IMR-90 (cell line): ENCODE measurements at regions not wholly inside any gene's neighbourhood (a gene's known extent, or its start where the extent isn't known, plus 50 kb on each side); places are given as distances from the start of the nearest gene placed in this dataset.

ENCODE experiments used
- BHLHE40 ChIP-seq: fragments of 150-350 bp; IDR thresholded peaks from 2 replicates; pipeline ENCODE4 v1.6.1; 2016; ENCODE audit warnings: mild to moderate bottlenecking, low read depth, low read length
- CHD1 ChIP-seq: IDR thresholded peaks from 2 replicates; pipeline ENCODE4 v1.6.1; 2012; ENCODE audit warnings: low read depth, low read length, improper control_type of control experiment
- FOS ChIP-seq: fragments of 150-350 bp; IDR thresholded peaks from 2 replicates; pipeline ENCODE4 v1.6.1; 2016; ENCODE audit warnings: low read depth, low read length
- MAFK ChIP-seq: IDR thresholded peaks from 2 replicates; pipeline ENCODE4 v1.6.1; 2012; ENCODE audit warnings: low read depth, low read length, improper control_type of control experiment
- MAZ ChIP-seq: IDR thresholded peaks from 2 replicates; pipeline ENCODE4 v1.6.1; 2012; ENCODE audit warnings: low read depth, mild to moderate bottlenecking, low read length, improper control_type of control experiment, moderate library complexity, borderline replicate concordance
- MXI1 ChIP-seq: IDR thresholded peaks from 2 replicates; pipeline ENCODE4 v1.6.1; 2012; ENCODE audit warnings: low read depth, mild to moderate bottlenecking, low read length, moderate library complexity, borderline replicate concordance
- POLR2A ChIP-seq: IDR thresholded peaks from 2 replicates; pipeline ENCODE4 v1.6.1; 2012; ENCODE audit warnings: mild to moderate bottlenecking, low read depth, low read length
- RAD21 ChIP-seq: IDR thresholded peaks from 2 replicates; pipeline ENCODE4 v1.6.1; 2012; ENCODE audit warnings: low read length, improper control_type of control experiment
- RCOR1 ChIP-seq: IDR thresholded peaks from 2 replicates; pipeline ENCODE4 v1.6.1; 2012; ENCODE audit warnings: mild to moderate bottlenecking, low read length, improper control_type of control experiment; ENCODE audit not compliant: insufficient replicate concordance
- RFX5 ChIP-seq: IDR thresholded peaks from 2 replicates; pipeline ENCODE4 v1.8.0; 2012; ENCODE audit warnings: low read depth, mild to moderate bottlenecking, low read length, moderate library complexity
- SMC3 ChIP-seq: fragments of 150-350 bp; IDR thresholded peaks from 2 replicates; pipeline ENCODE4 v1.6.1; 2016; ENCODE audit warnings: low read depth, mild to moderate bottlenecking, antibody characterized with exemption, low read length, moderate library complexity
- TF ChIP-seq, protein P1 (sequence below): conservative IDR thresholded peaks from 2 replicates; pipeline ENCODE4 v1.5.1; 2012; ENCODE audit warnings: mild to moderate bottlenecking, low read depth, low read length, improper control_type of control experiment
- TF ChIP-seq, protein P2 (sequence below): fragments of 150-350 bp; IDR thresholded peaks from 2 replicates; pipeline ENCODE4 v1.6.1; 2017; ENCODE audit warnings: mild to moderate bottlenecking, antibody characterized with exemption, low read length, low read depth
- TF ChIP-seq, protein P3 (sequence below): fragments of 150-350 bp; IDR thresholded peaks from 2 replicates; pipeline ENCODE4 v1.6.1; 2016; ENCODE audit warnings: low read depth, mild to moderate bottlenecking, low read length, moderate library complexity, borderline replicate concordance

DNA sequence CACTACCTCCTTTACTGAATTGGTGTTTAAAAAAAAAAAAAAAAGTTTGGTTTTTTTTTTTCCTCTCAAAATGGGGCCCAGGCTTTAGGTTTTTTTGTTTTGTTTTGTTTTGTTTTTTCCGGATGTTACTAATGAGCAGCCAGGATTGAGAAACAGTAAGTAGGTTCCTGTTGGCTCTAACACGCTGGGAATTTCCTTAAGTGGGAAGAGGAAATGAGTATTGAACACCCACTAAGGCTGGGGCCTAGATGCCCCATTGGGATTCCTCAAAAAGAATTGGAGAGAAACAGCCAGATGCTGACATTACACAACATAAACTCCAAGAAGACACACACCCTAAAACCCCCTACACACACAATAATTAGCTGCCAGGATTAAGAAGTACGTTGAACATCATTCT lies 102.2 kb upstream of the NANOS1 start:
- TF ChIP-seq, protein P1, sequence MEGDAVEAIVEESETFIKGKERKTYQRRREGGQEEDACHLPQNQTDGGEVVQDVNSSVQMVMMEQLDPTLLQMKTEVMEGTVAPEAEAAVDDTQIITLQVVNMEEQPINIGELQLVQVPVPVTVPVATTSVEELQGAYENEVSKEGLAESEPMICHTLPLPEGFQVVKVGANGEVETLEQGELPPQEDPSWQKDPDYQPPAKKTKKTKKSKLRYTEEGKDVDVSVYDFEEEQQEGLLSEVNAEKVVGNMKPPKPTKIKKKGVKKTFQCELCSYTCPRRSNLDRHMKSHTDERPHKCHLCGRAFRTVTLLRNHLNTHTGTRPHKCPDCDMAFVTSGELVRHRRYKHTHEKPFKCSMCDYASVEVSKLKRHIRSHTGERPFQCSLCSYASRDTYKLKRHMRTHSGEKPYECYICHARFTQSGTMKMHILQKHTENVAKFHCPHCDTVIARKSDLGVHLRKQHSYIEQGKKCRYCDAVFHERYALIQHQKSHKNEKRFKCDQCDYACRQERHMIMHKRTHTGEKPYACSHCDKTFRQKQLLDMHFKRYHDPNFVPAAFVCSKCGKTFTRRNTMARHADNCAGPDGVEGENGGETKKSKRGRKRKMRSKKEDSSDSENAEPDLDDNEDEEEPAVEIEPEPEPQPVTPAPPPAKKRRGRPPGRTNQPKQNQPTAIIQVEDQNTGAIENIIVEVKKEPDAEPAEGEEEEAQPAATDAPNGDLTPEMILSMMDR, result no peak
- TF ChIP-seq MAZ, result no peak
- no peak for TF ChIP-seq SMC3
- no peak for TF ChIP-seq CHD1
- TF ChIP-seq, protein P2, sequence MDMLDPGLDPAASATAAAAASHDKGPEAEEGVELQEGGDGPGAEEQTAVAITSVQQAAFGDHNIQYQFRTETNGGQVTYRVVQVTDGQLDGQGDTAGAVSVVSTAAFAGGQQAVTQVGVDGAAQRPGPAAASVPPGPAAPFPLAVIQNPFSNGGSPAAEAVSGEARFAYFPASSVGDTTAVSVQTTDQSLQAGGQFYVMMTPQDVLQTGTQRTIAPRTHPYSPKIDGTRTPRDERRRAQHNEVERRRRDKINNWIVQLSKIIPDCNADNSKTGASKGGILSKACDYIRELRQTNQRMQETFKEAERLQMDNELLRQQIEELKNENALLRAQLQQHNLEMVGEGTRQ, result no peak
- TF ChIP-seq, protein P3, sequence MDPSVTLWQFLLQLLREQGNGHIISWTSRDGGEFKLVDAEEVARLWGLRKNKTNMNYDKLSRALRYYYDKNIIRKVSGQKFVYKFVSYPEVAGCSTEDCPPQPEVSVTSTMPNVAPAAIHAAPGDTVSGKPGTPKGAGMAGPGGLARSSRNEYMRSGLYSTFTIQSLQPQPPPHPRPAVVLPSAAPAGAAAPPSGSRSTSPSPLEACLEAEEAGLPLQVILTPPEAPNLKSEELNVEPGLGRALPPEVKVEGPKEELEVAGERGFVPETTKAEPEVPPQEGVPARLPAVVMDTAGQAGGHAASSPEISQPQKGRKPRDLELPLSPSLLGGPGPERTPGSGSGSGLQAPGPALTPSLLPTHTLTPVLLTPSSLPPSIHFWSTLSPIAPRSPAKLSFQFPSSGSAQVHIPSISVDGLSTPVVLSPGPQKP, result no peak
- TF ChIP-seq RAD21, result no peak
- no peak for TF ChIP-seq POLR2A
- no peak for TF ChIP-seq MAFK
- TF ChIP-seq RFX5, result no peak
- TF ChIP-seq MXI1, result no peak
- TF ChIP-seq FOS, result no peak
- TF ChIP-seq RCOR1, result no peak
- no peak for TF ChIP-seq BHLHE40
